ENCODE measurements at regions not wholly inside any gene's neighbourhood (a gene's known extent, or its start where the extent isn't known, plus 50 kb on each side); places are given as distances from the start of the nearest gene placed in this dataset.

GRCh38 chr6:165118736-165119135, 190.7 kb downstream of the C6orf118 start:
- Mint-ChIP-seq H3K4me3 (ENCODE audit: unreplicated experiment) (no peak overlapping the region), H3K27ac (ENCODE audit: unreplicated experiment) (no peak overlapping the region), H3K4me1 (ENCODE audit: unreplicated experiment) (peaks cover 5% of the 10 kb centered on the region), H3K9me3 (ENCODE audit: unreplicated experiment) (no peaks in the 10 kb centered on the region), H3K36me3 (ENCODE audit: low read depth, unreplicated experiment) (no peaks in the 10 kb centered on the region), H3K27me3 (ENCODE audit: unreplicated experiment) (no peaks in the 10 kb centered on the region)
- DNase-seq (ENCODE audit: low spot score): no peak
- TF ChIP-seq CTCF (IDR thresholded peaks at IDR 0.05; ENCODE audit: unreplicated experiment): no peak

DNA sequence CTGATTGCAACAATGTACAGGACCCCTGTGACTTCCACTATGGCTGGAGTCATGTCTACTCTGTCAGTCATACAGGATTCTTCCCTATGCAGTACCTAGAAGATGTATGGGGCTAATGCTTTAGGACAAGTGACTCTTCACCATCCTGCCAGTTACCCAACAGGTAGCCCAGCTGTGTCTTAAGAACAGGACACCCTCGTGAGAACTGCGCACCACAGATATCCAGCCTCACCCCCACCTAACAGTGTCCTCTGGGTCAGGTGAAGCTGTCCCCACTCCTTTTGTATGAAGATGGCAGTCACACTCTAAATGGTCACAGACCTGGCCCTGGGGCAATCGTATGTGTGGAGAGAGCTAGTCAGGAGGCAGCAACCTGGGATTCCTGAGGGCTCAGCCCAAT, 191.6 kb downstream of the C6orf118 start:
- DNase-seq (ENCODE audit: low spot score): no peak
- Mint-ChIP-seq H3K4me3 (ENCODE audit: unreplicated experiment) (no peak overlapping the region), H3K4me1 (ENCODE audit: unreplicated experiment) (peaks cover 5% of the 10 kb centered on the region), H3K27ac (ENCODE audit: unreplicated experiment) (no peak overlapping the region), H3K9me3 (ENCODE audit: unreplicated experiment) (no peaks in the 10 kb centered on the region), H3K36me3 (ENCODE audit: low read depth, unreplicated experiment) (no peaks in the 10 kb centered on the region), H3K27me3 (ENCODE audit: unreplicated experiment) (no peaks in the 10 kb centered on the region)
- no peak for TF ChIP-seq CTCF (IDR thresholded peaks at IDR 0.05; ENCODE audit: unreplicated experiment)

DNA sequence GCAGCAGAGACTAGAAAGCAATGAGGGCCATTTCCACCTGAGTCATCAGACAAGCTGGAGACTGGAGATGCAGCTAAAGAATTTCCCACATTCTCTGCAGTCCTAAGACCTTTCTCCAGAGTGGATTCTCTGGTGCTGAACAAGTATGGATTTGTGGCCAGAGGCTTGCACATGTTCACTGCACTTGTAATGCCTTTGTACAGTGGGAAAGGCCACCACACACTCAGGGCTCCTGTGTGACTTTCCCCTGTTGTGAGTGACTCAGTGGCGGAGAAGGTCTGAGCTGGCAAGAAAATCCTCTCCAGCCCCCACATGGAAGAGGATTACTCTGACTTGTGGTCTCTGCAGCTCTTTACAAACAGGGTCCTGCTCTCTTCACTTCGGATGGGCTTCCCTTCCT, 192.3 kb downstream of the C6orf118 start:
- no peak for DNase-seq (ENCODE audit: low spot score)
- Mint-ChIP-seq H3K4me3 (ENCODE audit: unreplicated experiment) (no peak overlapping the region), H3K27ac (ENCODE audit: unreplicated experiment) (no peak overlapping the region), H3K36me3 (ENCODE audit: low read depth, unreplicated experiment) (no peaks in the 10 kb centered on the region), H3K27me3 (ENCODE audit: unreplicated experiment) (no peaks in the 10 kb centered on the region), H3K4me1 (ENCODE audit: unreplicated experiment) (peaks cover 5% of the 10 kb centered on the region), H3K9me3 (ENCODE audit: unreplicated experiment) (no peaks in the 10 kb centered on the region)
- no peak for TF ChIP-seq CTCF (IDR thresholded peaks at IDR 0.05; ENCODE audit: unreplicated experiment)

DNA sequence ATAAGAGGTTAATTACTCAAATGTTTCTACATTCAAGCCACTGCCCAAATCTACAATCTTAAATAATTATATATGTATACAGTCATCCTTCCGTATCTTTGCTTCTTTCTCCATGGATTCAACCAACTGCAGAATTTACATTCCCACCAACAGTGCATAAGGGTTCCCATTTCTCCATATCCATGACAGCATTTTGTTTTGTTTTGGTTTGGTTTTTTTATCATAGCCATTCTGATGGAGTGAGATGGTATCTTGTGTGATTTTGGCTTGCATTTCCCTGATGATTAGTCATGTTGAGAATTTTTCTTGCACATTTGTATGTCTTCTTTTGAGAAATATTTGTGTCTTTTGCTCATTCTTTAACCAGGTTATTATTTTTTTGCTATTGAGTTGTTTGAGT, 198.5 kb downstream of the C6orf118 start:
- Mint-ChIP-seq H3K27ac (ENCODE audit: unreplicated experiment) (no peak overlapping the region), H3K4me3 (ENCODE audit: unreplicated experiment) (no peak overlapping the region), H3K27me3 (ENCODE audit: unreplicated experiment) (no peaks in the 10 kb centered on the region), H3K9me3 (ENCODE audit: unreplicated experiment) (no peaks in the 10 kb centered on the region), H3K36me3 (ENCODE audit: low read depth, unreplicated experiment) (no peaks in the 10 kb centered on the region), H3K4me1 (ENCODE audit: unreplicated experiment) (no peaks in the 10 kb centered on the region)
- DNase-seq (ENCODE audit: low spot score): no peak
- no peak for TF ChIP-seq CTCF (IDR thresholded peaks at IDR 0.05; ENCODE audit: unreplicated experiment)

DNA sequence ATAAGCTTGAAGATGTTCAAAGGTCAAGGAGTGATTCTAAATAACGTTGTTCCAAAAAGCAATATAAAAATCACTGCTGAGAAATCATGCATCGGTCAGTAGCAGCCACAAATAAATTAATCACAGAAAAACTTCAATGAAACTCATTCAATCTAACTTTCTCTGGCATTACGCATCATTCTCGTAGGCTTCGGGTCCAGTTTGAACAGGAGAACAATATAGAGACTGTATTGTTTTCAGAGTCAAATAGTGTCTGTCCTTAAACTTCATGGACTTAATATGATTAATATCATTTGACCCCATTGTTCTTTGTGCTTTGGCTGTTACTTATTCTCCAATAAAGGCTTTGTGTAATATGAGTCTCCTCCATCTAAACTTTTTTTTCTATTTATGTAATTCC, 200.4 kb downstream of the C6orf118 start:
- Mint-ChIP-seq H3K4me3 (ENCODE audit: unreplicated experiment) (no peak overlapping the region), H3K4me1 (ENCODE audit: unreplicated experiment) (no peaks in the 10 kb centered on the region), H3K36me3 (ENCODE audit: low read depth, unreplicated experiment) (no peaks in the 10 kb centered on the region), H3K9me3 (ENCODE audit: unreplicated experiment) (no peaks in the 10 kb centered on the region), H3K27me3 (ENCODE audit: unreplicated experiment) (no peaks in the 10 kb centered on the region), H3K27ac (ENCODE audit: unreplicated experiment) (no peak overlapping the region)
- no peak for DNase-seq (ENCODE audit: low spot score)
- TF ChIP-seq CTCF (IDR thresholded peaks at IDR 0.05; ENCODE audit: unreplicated experiment): no peak
